Peyer's patch (tissue), 4 donors: ENCODE measurements at regions not wholly inside any gene's neighbourhood (a gene's known extent, or its start where the extent isn't known, plus 50 kb on each side); places are given as distances from the start of the nearest gene placed in this dataset.

ENCODE experiments used
- CTCF ChIP-seq, 6 experiments: fragments of 450-650 bp in 4 of 6; fragments of 200-600 bp in 2 of 6; sonication (generic) in 1 of 6; IDR thresholded peaks; one replicate each; pipeline ENCODE4 v1.5.1; 2017 to 2019; ENCODE audit warnings: antibody characterized with exemption in 6 of 6, mild to moderate bottlenecking in 3 of 6, moderate library complexity in 1 of 6
- POLR2A ChIP-seq, 2 donors: fragments of 450-650 bp; IDR thresholded peaks; one replicate each; pipeline ENCODE4 v1.5.1; 2017; ENCODE audit warnings: antibody characterized with exemption in 2 of 2, mild to moderate bottlenecking in 2 of 2, moderate library complexity in 2 of 2

- no peak for TF ChIP-seq CTCF (IDR thresholded peaks at IDR 0.05)
- TF ChIP-seq POLR2A (IDR thresholded peaks at IDR 0.05) = no peak
Observed at GRCh38 chr6:871503-871902, 178.6 kb upstream of the EXOC2 start.
